ENCODE measurements at regions not wholly inside any gene's neighbourhood (a gene's known extent, or its start where the extent isn't known, plus 50 kb on each side); places are given as distances from the start of the nearest gene placed in this dataset.
A peak's percentile ranks its signal among the peaks of the same experiment; 100 is the strongest.

DNA sequence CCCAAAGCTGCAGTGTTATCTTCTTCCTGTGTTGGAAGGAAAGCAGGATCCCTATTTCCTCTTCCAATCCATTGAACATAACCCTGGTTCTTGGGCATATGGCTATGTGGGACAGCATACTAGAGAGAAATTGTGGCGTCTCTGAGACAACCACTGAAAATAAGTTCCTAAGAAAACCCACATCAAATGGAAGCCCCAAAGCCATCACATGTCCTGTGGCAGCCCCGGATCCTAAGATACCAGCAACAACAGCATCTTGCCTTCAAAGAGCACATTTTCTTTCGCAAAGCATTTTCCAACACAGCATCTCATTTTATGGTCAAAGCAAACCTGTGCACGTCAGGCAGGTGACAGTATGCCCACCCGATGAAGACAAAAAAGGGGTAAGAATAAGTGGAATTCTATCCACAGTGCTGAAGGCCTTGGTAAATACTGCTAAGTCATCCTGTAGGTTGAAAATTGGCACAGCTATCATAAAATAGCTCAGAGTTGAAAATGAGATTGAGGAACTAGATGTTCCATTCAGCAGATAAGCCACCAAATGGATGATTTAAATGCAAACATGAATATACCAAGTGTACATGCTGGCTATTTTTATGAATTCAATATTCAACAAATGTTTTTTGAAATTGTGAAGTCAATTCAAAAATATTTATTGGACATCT is 232.2 kb downstream of the DLEU7 start:
- Histone ChIP-seq H3K27me3 (ENCODE audit: insufficient read depth, low read length, poor library complexity) (no peaks in the 10 kb centered on the region), H3K27ac (ENCODE audit: low read length) (peak overlapping the region; percentile 64), H3K4me2 (ENCODE audit: insufficient read depth, low read length) (peak overlapping the region; percentile 51), H3K79me2 (ENCODE audit: insufficient read depth, low read length) (no peaks in the 10 kb centered on the region), H3K36me3 (ENCODE audit: insufficient read depth, low read length) (no peaks in the 10 kb centered on the region), H3K9me3 (ENCODE audit: insufficient read depth, low read length, severe bottlenecking) (no peaks in the 10 kb centered on the region), H2AFZ (ENCODE audit: low read depth, low read length) (no peak overlapping the region), H3K4me3 (ENCODE audit: low read depth in 1 of 2, low read length in 2 of 2) (no peak overlapping the region), H3K9ac (ENCODE audit: low read depth, low read length) (0 out of 2 replicates have a peak overlapping the region, but pooled peaks have one; percentile 2), H3K4me1 (ENCODE audit: insufficient read depth, low read length) (peaks cover 36% of the 10 kb centered on the region), H4K20me1 (ENCODE audit: insufficient read depth, low read length) (no peaks in the 10 kb centered on the region)
- TF ChIP-seq EZH2 (IDR thresholded peaks at IDR 0.05; ENCODE audit: borderline replicate concordance, low read depth, low read length, severe bottlenecking) (no peak), CTCF (IDR thresholded peaks at IDR 0.05; ENCODE audit: borderline replicate concordance, extremely low read depth, low read length, poor library complexity, severe bottlenecking) (no peak)
- DNase-seq (peak; percentile 85), ATAC-seq (ENCODE audit: insufficient read depth, low read depth) (peak; percentile 99)

- Histone ChIP-seq H4K20me1 (ENCODE audit: insufficient read depth, low read length) (no peaks in the 10 kb centered on the region), H3K9ac (ENCODE audit: low read depth, low read length) (no peak overlapping the region), H3K36me3 (ENCODE audit: insufficient read depth, low read length) (no peaks in the 10 kb centered on the region), H2AFZ (ENCODE audit: low read depth, low read length) (no peak overlapping the region), H3K4me1 (ENCODE audit: insufficient read depth, low read length) (peaks cover 46% of the 10 kb centered on the region), H3K27me3 (ENCODE audit: insufficient read depth, low read length, poor library complexity) (no peaks in the 10 kb centered on the region), H3K4me3 (ENCODE audit: low read depth in 1 of 2, low read length in 2 of 2) (no peak overlapping the region), H3K27ac (ENCODE audit: low read length) (no peak overlapping the region), H3K79me2 (ENCODE audit: insufficient read depth, low read length) (no peaks in the 10 kb centered on the region), H3K4me2 (ENCODE audit: insufficient read depth, low read length) (no peak overlapping the region), H3K9me3 (ENCODE audit: insufficient read depth, low read length, severe bottlenecking) (no peaks in the 10 kb centered on the region)
- ATAC-seq (ENCODE audit: insufficient read depth, low read depth) (no peak), DNase-seq (no peak)
- TF ChIP-seq EZH2 (IDR thresholded peaks at IDR 0.05; ENCODE audit: borderline replicate concordance, low read depth, low read length, severe bottlenecking) (no peak), CTCF (IDR thresholded peaks at IDR 0.05; ENCODE audit: borderline replicate concordance, extremely low read depth, low read length, poor library complexity, severe bottlenecking) (peak; percentile 32)
Observed at GRCh38 chr13:50612717-50613116, 230.8 kb downstream of the DLEU7 start.

GRCh38 chr13:50613356-50613831 is 230.1 kb downstream of the DLEU7 start:
- no peaks in the 10 kb centered on the region for H4K20me1 ChIP-seq (ENCODE audit: insufficient read depth, low read length)
- H3K9me3 ChIP-seq (ENCODE audit: insufficient read depth, low read length, severe bottlenecking), result no peaks in the 10 kb centered on the region
- no peaks in the 10 kb centered on the region for H3K27me3 ChIP-seq (ENCODE audit: insufficient read depth, low read length, poor library complexity)
- H3K4me3 ChIP-seq (ENCODE audit: low read depth in 1 of 2, low read length in 2 of 2), result no peak overlapping the region
- no peak overlapping the region for H3K27ac ChIP-seq (ENCODE audit: low read length)
- no peak overlapping the region for H3K4me2 ChIP-seq (ENCODE audit: insufficient read depth, low read length)
- peaks cover 46% of the 10 kb centered on the region for H3K4me1 ChIP-seq (ENCODE audit: insufficient read depth, low read length)
- H3K36me3 ChIP-seq (ENCODE audit: insufficient read depth, low read length), result no peaks in the 10 kb centered on the region
- no peak overlapping the region for H3K9ac ChIP-seq (ENCODE audit: low read depth, low read length)
- H2AFZ ChIP-seq (ENCODE audit: low read depth, low read length), result no peak overlapping the region
- H3K79me2 ChIP-seq (ENCODE audit: insufficient read depth, low read length), result no peaks in the 10 kb centered on the region
- DNase-seq (no peak), ATAC-seq (ENCODE audit: insufficient read depth, low read depth) (no peak)
- TF ChIP-seq CTCF (IDR thresholded peaks at IDR 0.05; ENCODE audit: borderline replicate concordance, extremely low read depth, low read length, poor library complexity, severe bottlenecking) (no peak), EZH2 (IDR thresholded peaks at IDR 0.05; ENCODE audit: borderline replicate concordance, low read depth, low read length, severe bottlenecking) (no peak)
